HCT116 (cell line): ENCODE measurements at regions not wholly inside any gene's neighbourhood (a gene's known extent, or its start where the extent isn't known, plus 50 kb on each side); places are given as distances from the start of the nearest gene placed in this dataset.

Experiments used
- ATAC-seq: fragments of 200-7000 bp; cut with Tn5 transposase; 2 replicates; pipeline ENCODE4 v1.9.1; 2020; ENCODE audit warnings: mild to moderate bottlenecking, moderate library complexity
- BruUV-seq: library from RNA; stranded (reverse); fragments of 400-500 nt; replicated peaks from 2 replicates; lab custom pipeline; 2021; lab: Mats Ljungman, UMichigan
- CTCF ChIA-PET: fragments of 300-600 bp; sonication (Branson Sonifier 250); formaldehyde crosslinking; loops from one replicate; lab custom pipeline; 2021; ENCODE audit warnings: antibody characterized with exemption; lab: Charles Lee
- POLR2A ChIA-PET: fragments of 300-600, 350-600 bp; sonication (Branson Sonifier 250); formaldehyde crosslinking; loops from one replicate; lab custom pipeline; 2021; ENCODE audit warnings: antibody characterized with exemption; lab: Charles Lee
- RAD21 ChIA-PET, 2 experiments: fragments of 300-600 bp; sonication (Branson Sonifier 250); formaldehyde crosslinking; loops; one replicate each; lab custom pipeline; 2023; ENCODE audit warnings: low total read pairs in 2 of 2; ENCODE audit not compliant: uncharacterized antibody in 2 of 2, unreplicated experiment in 2 of 2, low non-redundant PET in 1 of 2; lab: Charles Lee
- DNase-seq: peaks from one replicate; pipeline ENCODE4 v3.0.0-alpha.2; 2010; ENCODE audit warnings: low read depth, low spot score
- H2AFZ ChIP-seq: fragments of 200-600 bp; shearing (Covaris generic), sonication (generic); 2 replicates; pipeline ENCODE4 v1.6.1; 2017; ENCODE audit warnings: low read depth, mixed run types, mixed read lengths, antibody characterized with exemption, low read length; ENCODE audit not compliant: poor library complexity, severe bottlenecking
- H3K27ac ChIP-seq: 2 replicates; pipeline ENCODE4 v1.5.1; 2012; ENCODE audit warnings: low read depth, low read length
- H3K27me3 ChIP-seq: fragments of 200-600 bp; sonication (generic); 2 replicates; pipeline ENCODE4 v1.6.1; 2016; ENCODE audit warnings: mixed run types, low read length, mixed read lengths; ENCODE audit not compliant: insufficient read depth
- H3K36me3 ChIP-seq, 2 experiments: fragments of 200-500 bp in 1 of 2; fragments of 200-600 bp in 1 of 2; sonication (Bioruptor generic) in 1 of 2; sonication (generic) in 1 of 2; 2 replicates each; pipeline versions ENCODE4 v1.5.1 to v1.6.1; 2014 to 2016; ENCODE audit warnings: low read length in 2 of 2, inconsistent platforms in 1 of 2, mixed read lengths in 1 of 2, mixed run types in 1 of 2; ENCODE audit not compliant: insufficient read depth in 2 of 2, control insufficient read depth in 1 of 2
- H3K4me1 ChIP-seq, 2 experiments: fragments of 200-600 bp in 1 of 2; sonication (generic) in 1 of 2; 2 replicates each; pipeline versions ENCODE4 v1.5.1 to v1.6.1; 2012 to 2017; ENCODE audit warnings: low read length in 2 of 2, inconsistent platforms in 1 of 2, mild to moderate bottlenecking in 1 of 2, mixed read lengths in 1 of 2, mixed run types in 1 of 2, moderate library complexity in 1 of 2; ENCODE audit not compliant: insufficient read depth in 2 of 2, control insufficient read depth in 1 of 2
- H3K4me2 ChIP-seq: fragments of 200-600 bp; sonication (generic); 2 replicates; pipeline ENCODE4 v1.6.1; 2017; ENCODE audit warnings: mixed run types, low read length, mixed read lengths
- H3K4me3 ChIP-seq, 2 experiments: fragments of 200-600 bp in 1 of 2; sonication (generic) in 1 of 2; replicated peaks in 1 of 2; 2 replicates each; pipeline ENCODE4 v1.5.1; 2011 to 2016; ENCODE audit warnings: low read length in 2 of 2, control low read depth in 1 of 2, low read depth in 1 of 2, mild to moderate bottlenecking in 1 of 2, mixed read lengths in 1 of 2, mixed run types in 1 of 2
- H3K79me2 ChIP-seq: fragments of 200-600 bp; sonication (generic); 2 replicates; pipeline ENCODE4 v1.6.1; 2017; ENCODE audit warnings: mild to moderate bottlenecking, mixed run types, low read length, moderate library complexity, mixed read lengths; ENCODE audit not compliant: insufficient read depth
- H3K9ac ChIP-seq: fragments of 200-600 bp; sonication (generic); 2 replicates; pipeline ENCODE4 v1.6.1; 2016; ENCODE audit warnings: low read length, mixed read lengths
- H3K9me2 ChIP-seq: fragments of 200-600 bp; sonication (generic), shearing (Covaris generic); 2 replicates; pipeline ENCODE4 v1.6.1; 2017; ENCODE audit warnings: mixed run types, mild to moderate bottlenecking, moderate library complexity; ENCODE audit not compliant: insufficient read depth
- H3K9me3 ChIP-seq, 2 experiments: fragments of 200-500 bp in 1 of 2; fragments of 200-600 bp in 1 of 2; sonication (Bioruptor generic) in 1 of 2; sonication (generic) in 1 of 2; 2 replicates each; pipeline ENCODE4 v1.6.1; 2014 to 2017; ENCODE audit warnings: low read length in 2 of 2, mixed read lengths in 2 of 2, inconsistent platforms in 1 of 2, low read depth in 1 of 2, mild to moderate bottlenecking in 1 of 2, mixed run types in 1 of 2, moderate library complexity in 1 of 2; ENCODE audit not compliant: control insufficient read depth in 1 of 2, insufficient read depth in 1 of 2
- H4K20me1 ChIP-seq: fragments of 200-600 bp; sonication (generic), shearing (Covaris generic); 2 replicates; pipeline ENCODE4 v1.6.1; 2017; ENCODE audit warnings: mixed run types, mild to moderate bottlenecking, moderate library complexity; ENCODE audit not compliant: insufficient read depth
- ATF3 ChIP-seq: IDR thresholded peaks from 2 replicates; pipeline ENCODE4 v1.6.1; 2012
- CEBPB ChIP-seq: IDR thresholded peaks from 2 replicates; pipeline ENCODE4 v1.6.1; 2012; ENCODE audit warnings: low read depth
- EGR1 ChIP-seq: IDR thresholded peaks from 2 replicates; pipeline ENCODE4 v1.6.1; 2012; ENCODE audit warnings: low read depth
- ELF1 ChIP-seq: IDR thresholded peaks from 2 replicates; pipeline ENCODE4 v1.6.1; 2012; ENCODE audit warnings: low read depth, borderline replicate concordance
- EZH2 ChIP-seq: fragments of 200-600 bp; sonication (generic); IDR thresholded peaks from 2 replicates; pipeline ENCODE4 v1.6.1; 2017; ENCODE audit warnings: antibody characterized with exemption, mixed run types
- JUND ChIP-seq: IDR thresholded peaks from 2 replicates; pipeline ENCODE4 v1.6.1; 2012
- MAX ChIP-seq: IDR thresholded peaks from 2 replicates; pipeline ENCODE4 v1.6.1; 2012
- POLR2A ChIP-seq: IDR thresholded peaks from 2 replicates; pipeline ENCODE4 v1.7.0; 2011; ENCODE audit warnings: borderline replicate concordance; ENCODE audit not compliant: insufficient read depth, insufficient read length; ENCODE audit errors: extremely low read depth
- POLR2AphosphoS5 ChIP-seq: IDR thresholded peaks from 2 replicates; pipeline ENCODE4 v1.6.1; 2011; ENCODE audit warnings: mild to moderate bottlenecking, low read depth, low read length, moderate library complexity
- RAD21 ChIP-seq: IDR thresholded peaks from 2 replicates; pipeline ENCODE4 v1.6.1; 2012; ENCODE audit warnings: low read depth, mild to moderate bottlenecking
- REST ChIP-seq: IDR thresholded peaks from 2 replicates; pipeline ENCODE4 v1.6.1; 2012; ENCODE audit warnings: low read depth
- SIN3A ChIP-seq: IDR thresholded peaks from 2 replicates; pipeline ENCODE4 v1.6.1; 2012; ENCODE audit warnings: low read depth
- SP1 ChIP-seq: IDR thresholded peaks from 2 replicates; pipeline ENCODE4 v1.6.1; 2012; ENCODE audit warnings: low read depth
- SRF ChIP-seq: IDR thresholded peaks from 2 replicates; pipeline ENCODE4 v1.6.1; 2012; ENCODE audit warnings: low read depth
- YY1 ChIP-seq: IDR thresholded peaks from 2 replicates; pipeline ENCODE4 v1.6.1; 2011; ENCODE audit warnings: low read length, low read depth, moderate library complexity, mild to moderate bottlenecking; ENCODE audit not compliant: insufficient replicate concordance; ENCODE audit errors: extremely low read depth
- ZNF274 ChIP-seq: fragments of 200-500 bp; sonication (Bioruptor generic); IDR thresholded peaks from 2 replicates; pipeline ENCODE4 v1.6.1; 2014; ENCODE audit warnings: mild to moderate bottlenecking, low read depth, low read length, inconsistent platforms
- intact Hi-C: fragments of 100-400 bp; cut with micrococcal nuclease; formaldehyde crosslinking; loops from 2 replicates; pipeline ENCODE4 v1.10.0; 2022

- Histone ChIP-seq H3K9me2 (no peaks in the 10 kb centered on the region), H3K27me3 (no peaks in the 10 kb centered on the region), H3K79me2 (no peaks in the 10 kb centered on the region), H3K27ac (no peak overlapping the region), H3K4me1 (no peaks in the 10 kb centered on the region), H3K4me3 (no peak overlapping the region)
- RAD21 ChIA-PET, result no interaction called here
- POLR2A ChIA-PET, result no interaction called here
- no peak for DNase-seq
- CTCF ChIA-PET, result no interaction called here
- TF ChIP-seq SP1 (no peak), JUND (no peak), CEBPB (no peak), YY1 (no peak), SIN3A (no peak), ATF3 (no peak), ELF1 (no peak), REST (no peak), EGR1 (no peak), POLR2AphosphoS5 (no peak), EZH2 (no peak), RAD21 (no peak), SRF (no peak), MAX (no peak), ZNF274 (no peak), POLR2A (no peak)
- TF ChIP-seq, all 23 proteins: peak for 0
- BruUV-seq, result no TSS peak
- intact Hi-C loops, result no loop called here
- no peak overlapping the region for H2AFZ ChIP-seq
- no peaks in the 10 kb centered on the region for H4K20me1 ChIP-seq
- H3K36me3 ChIP-seq, result no peaks in the 10 kb centered on the region
- no peak overlapping the region for H3K4me2 ChIP-seq
- no peak for ATAC-seq
- H3K9ac ChIP-seq, result no peak overlapping the region
- no peaks in the 10 kb centered on the region for H3K9me3 ChIP-seq
These were observed 156.8 kb downstream of the CYP26B1 start for GRCh38 chr2:71990826-71991225.
